HL-60 (cell line): ENCODE measurements at regions not wholly inside any gene's neighbourhood (a gene's known extent, or its start where the extent isn't known, plus 50 kb on each side); places are given as distances from the start of the nearest gene placed in this dataset.

Source experiments
- CTCF ChIP-seq: IDR thresholded peaks from one replicate; pipeline ENCODE4 v1.5.1; 2011; ENCODE audit warnings: low read length, control low read depth, inconsistent platforms; ENCODE audit not compliant: insufficient read depth
- GABPA ChIP-seq: IDR thresholded peaks from 2 replicates; pipeline ENCODE4 v1.6.1; 2012; ENCODE audit warnings: low read depth
- REST ChIP-seq: IDR thresholded peaks from 2 replicates; pipeline ENCODE4 v1.6.1; 2012; ENCODE audit warnings: low read depth; ENCODE audit not compliant: insufficient replicate concordance

DNA sequence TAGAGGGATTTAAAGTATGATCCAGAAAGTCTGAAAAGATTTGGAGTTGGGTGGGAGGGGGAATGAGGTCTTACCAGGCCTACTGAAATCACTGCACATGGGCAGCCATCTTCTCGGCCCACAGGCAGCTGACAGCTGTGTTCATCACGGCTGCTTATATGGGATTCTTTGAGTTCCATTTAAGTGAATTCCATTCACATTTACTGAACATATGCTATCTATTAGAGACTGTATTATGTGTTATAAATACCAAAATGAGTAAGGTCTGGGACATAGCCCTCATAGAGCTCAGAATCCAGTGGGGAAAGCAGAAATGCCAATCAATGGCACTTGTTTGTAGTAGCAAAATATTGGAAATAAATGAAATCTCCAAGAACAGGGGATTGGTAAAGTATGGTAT lies 91.1 kb downstream of the TRIM42 start:
- TF ChIP-seq REST (no peak), CTCF (no peak), GABPA (no peak)
